Gastroesophageal sphincter (tissue), 3 donors: ENCODE measurements at regions not wholly inside any gene's neighbourhood (a gene's known extent, or its start where the extent isn't known, plus 50 kb on each side); places are given as distances from the start of the nearest gene placed in this dataset.

Experiments used
- EP300 ChIP-seq: sonication (generic); formaldehyde crosslinking; IDR thresholded peaks from one replicate; pipeline ENCODE4 v1.6.1; 2017; ENCODE audit warnings: antibody characterized with exemption, mild to moderate bottlenecking
- POLR2A ChIP-seq, 2 donors: fragments of 450-650 bp; IDR thresholded peaks; one replicate each; pipeline ENCODE4 v1.6.1; 2017; ENCODE audit warnings: antibody characterized with exemption in 2 of 2, mild to moderate bottlenecking in 2 of 2, moderate library complexity in 1 of 2
- POLR2AphosphoS5 ChIP-seq: sonication (generic); formaldehyde crosslinking; IDR thresholded peaks from one replicate; pipeline ENCODE4 v1.6.1; 2017; ENCODE audit warnings: antibody characterized with exemption
- TF ChIP-seq, protein P1 (sequence below), 4 experiments: fragments of 200-600 bp in 2 of 4; fragments of 450-650 bp in 2 of 4; sonication (generic) in 1 of 4; IDR thresholded peaks; one replicate each; pipeline ENCODE4 v1.5.1; 2017 to 2019; ENCODE audit warnings: antibody characterized with exemption in 4 of 4, mild to moderate bottlenecking in 2 of 4, moderate library complexity in 2 of 4

DNA sequence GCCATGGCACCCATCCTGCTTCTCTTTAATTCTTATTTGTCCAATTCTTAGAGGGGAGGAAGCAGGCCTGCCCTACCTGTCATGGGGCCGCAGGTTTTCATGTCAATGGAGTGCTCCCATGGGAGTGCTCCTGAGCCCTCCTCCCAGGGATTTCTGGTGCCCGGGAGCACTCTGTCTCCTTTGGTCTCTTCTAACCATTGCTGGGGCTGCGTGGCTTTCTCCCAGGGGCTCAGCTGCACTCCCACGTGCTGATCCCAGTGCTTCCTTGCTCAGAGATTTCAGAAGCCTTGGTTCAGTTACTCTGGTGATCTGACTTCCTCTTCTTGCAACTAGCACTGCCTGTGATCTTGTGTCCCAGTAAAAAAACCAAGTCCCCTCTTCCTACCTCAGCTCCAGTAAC, 68.0 kb upstream of the ARL8B start:
- TF ChIP-seq, protein P1, sequence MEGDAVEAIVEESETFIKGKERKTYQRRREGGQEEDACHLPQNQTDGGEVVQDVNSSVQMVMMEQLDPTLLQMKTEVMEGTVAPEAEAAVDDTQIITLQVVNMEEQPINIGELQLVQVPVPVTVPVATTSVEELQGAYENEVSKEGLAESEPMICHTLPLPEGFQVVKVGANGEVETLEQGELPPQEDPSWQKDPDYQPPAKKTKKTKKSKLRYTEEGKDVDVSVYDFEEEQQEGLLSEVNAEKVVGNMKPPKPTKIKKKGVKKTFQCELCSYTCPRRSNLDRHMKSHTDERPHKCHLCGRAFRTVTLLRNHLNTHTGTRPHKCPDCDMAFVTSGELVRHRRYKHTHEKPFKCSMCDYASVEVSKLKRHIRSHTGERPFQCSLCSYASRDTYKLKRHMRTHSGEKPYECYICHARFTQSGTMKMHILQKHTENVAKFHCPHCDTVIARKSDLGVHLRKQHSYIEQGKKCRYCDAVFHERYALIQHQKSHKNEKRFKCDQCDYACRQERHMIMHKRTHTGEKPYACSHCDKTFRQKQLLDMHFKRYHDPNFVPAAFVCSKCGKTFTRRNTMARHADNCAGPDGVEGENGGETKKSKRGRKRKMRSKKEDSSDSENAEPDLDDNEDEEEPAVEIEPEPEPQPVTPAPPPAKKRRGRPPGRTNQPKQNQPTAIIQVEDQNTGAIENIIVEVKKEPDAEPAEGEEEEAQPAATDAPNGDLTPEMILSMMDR (IDR thresholded peaks at IDR 0.05): no peak
- TF ChIP-seq POLR2A (IDR thresholded peaks at IDR 0.05) (no peak), EP300 (no peak), POLR2AphosphoS5 (no peak)
